Upper lobe of left lung (tissue), 4 donors: ENCODE measurements at regions not wholly inside any gene's neighbourhood (a gene's known extent, or its start where the extent isn't known, plus 50 kb on each side); places are given as distances from the start of the nearest gene placed in this dataset.

Experiments
- EP300 ChIP-seq, 4 donors: sonication (generic); formaldehyde crosslinking; IDR thresholded peaks; one replicate each; pipeline ENCODE4 v1.5.1; 2017; ENCODE audit warnings: antibody characterized with exemption in 4 of 4, control low read depth in 2 of 4
- TF ChIP-seq, protein P1 (sequence below), 6 experiments: fragments of 450-650 bp in 4 of 6; fragments of 200-600 bp in 2 of 6; sonication (generic) in 2 of 6; IDR thresholded peaks; one replicate each; pipeline ENCODE4 v1.5.1; 2016 to 2019; ENCODE audit warnings: antibody characterized with exemption in 6 of 6

- TF ChIP-seq, protein P1, sequence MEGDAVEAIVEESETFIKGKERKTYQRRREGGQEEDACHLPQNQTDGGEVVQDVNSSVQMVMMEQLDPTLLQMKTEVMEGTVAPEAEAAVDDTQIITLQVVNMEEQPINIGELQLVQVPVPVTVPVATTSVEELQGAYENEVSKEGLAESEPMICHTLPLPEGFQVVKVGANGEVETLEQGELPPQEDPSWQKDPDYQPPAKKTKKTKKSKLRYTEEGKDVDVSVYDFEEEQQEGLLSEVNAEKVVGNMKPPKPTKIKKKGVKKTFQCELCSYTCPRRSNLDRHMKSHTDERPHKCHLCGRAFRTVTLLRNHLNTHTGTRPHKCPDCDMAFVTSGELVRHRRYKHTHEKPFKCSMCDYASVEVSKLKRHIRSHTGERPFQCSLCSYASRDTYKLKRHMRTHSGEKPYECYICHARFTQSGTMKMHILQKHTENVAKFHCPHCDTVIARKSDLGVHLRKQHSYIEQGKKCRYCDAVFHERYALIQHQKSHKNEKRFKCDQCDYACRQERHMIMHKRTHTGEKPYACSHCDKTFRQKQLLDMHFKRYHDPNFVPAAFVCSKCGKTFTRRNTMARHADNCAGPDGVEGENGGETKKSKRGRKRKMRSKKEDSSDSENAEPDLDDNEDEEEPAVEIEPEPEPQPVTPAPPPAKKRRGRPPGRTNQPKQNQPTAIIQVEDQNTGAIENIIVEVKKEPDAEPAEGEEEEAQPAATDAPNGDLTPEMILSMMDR (IDR thresholded peaks at IDR 0.05): no peak
- TF ChIP-seq EP300 (IDR thresholded peaks at IDR 0.05): no peak
Observed at GRCh38 chr3:56977561-56977889, 82.9 kb upstream of the SPATA12 start.
